ENCODE measurements at regions not wholly inside any gene's neighbourhood (a gene's known extent, or its start where the extent isn't known, plus 50 kb on each side); places are given as distances from the start of the nearest gene placed in this dataset.

DNA sequence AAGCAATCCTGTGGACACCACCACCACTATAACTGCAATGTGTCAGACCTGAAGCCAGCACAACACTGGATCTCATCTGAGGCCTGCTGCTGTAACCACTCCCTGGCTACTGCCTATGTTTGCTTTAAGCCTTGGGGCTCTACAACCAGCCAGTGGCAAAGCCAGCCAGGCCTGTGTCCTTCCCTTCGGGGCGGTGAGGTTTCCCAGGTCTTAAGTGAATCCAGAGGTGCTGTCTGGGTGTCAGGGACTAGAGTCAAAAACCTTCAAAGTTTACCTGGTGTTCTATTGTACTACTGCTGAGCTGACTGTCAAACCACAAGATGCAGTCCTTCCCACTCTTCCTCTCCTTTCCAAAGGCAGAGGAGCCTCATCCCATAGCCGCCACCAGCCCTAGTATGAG lies 750.5 kb downstream of the FAM133A start:
- TF ChIP-seq ZFX (IDR thresholded peaks at IDR 0.05) = no peak
- TF ChIP-seq, protein P1, sequence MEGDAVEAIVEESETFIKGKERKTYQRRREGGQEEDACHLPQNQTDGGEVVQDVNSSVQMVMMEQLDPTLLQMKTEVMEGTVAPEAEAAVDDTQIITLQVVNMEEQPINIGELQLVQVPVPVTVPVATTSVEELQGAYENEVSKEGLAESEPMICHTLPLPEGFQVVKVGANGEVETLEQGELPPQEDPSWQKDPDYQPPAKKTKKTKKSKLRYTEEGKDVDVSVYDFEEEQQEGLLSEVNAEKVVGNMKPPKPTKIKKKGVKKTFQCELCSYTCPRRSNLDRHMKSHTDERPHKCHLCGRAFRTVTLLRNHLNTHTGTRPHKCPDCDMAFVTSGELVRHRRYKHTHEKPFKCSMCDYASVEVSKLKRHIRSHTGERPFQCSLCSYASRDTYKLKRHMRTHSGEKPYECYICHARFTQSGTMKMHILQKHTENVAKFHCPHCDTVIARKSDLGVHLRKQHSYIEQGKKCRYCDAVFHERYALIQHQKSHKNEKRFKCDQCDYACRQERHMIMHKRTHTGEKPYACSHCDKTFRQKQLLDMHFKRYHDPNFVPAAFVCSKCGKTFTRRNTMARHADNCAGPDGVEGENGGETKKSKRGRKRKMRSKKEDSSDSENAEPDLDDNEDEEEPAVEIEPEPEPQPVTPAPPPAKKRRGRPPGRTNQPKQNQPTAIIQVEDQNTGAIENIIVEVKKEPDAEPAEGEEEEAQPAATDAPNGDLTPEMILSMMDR (conservative IDR thresholded peaks at IDR 0.05) = no peak
